ENCODE measurements at regions not wholly inside any gene's neighbourhood (a gene's known extent, or its start where the extent isn't known, plus 50 kb on each side); places are given as distances from the start of the nearest gene placed in this dataset.
"Not testable (repeated sequence)": the region's sequence is repeated elsewhere in the genome, so short reads cannot be mapped to it uniquely, and the experiment has no call there.

- DNase-seq, result no peak
These were observed 208.2 kb downstream of the RPLP1 start for GRCh38 chr15:69660658-69661405.

- no peak for DNase-seq
These were observed 208.8 kb downstream of the RPLP1 start for GRCh38 chr15:69661446-69661845.

- no peak for DNase-seq
These were observed 209.4 kb downstream of the RPLP1 start for GRCh38 chr15:69661871-69662644.

- DNase-seq, result no peak
These were observed 210.0 kb downstream of the RPLP1 start for GRCh38 chr15:69662645-69663000.

- no peak for DNase-seq
These were observed 210.8 kb downstream of the RPLP1 start for GRCh38 chr15:69663441-69663840.

- no peak for DNase-seq
These were observed 211.4 kb downstream of the RPLP1 start for GRCh38 chr15:69663982-69664381.

GRCh38 chr15:69664572-69665571 lies 212.3 kb downstream of the RPLP1 start:
- peak; percentile 96 for DNase-seq

- peak; percentile 58 for DNase-seq
These were observed 213.1 kb downstream of the RPLP1 start for GRCh38 chr15:69665641-69666111.

- no peak for DNase-seq
These were observed 213.8 kb downstream of the RPLP1 start for GRCh38 chr15:69666441-69666882.

GRCh38 chr15:69666921-69667811 lies 214.5 kb downstream of the RPLP1 start:
- no peak for DNase-seq

GRCh38 chr15:69668039-69668705 lies 215.6 kb downstream of the RPLP1 start:
- no peak for DNase-seq

GRCh38 chr15:69668963-69669362 lies 216.3 kb downstream of the RPLP1 start:
- no peak for DNase-seq

- DNase-seq, result no peak
These were observed 216.8 kb downstream of the RPLP1 start for GRCh38 chr15:69669446-69669845.

- DNase-seq, result no peak
These were observed 220.8 kb downstream of the RPLP1 start for GRCh38 chr15:69673291-69673881.

- DNase-seq, result no peak
These were observed 223.1 kb downstream of the RPLP1 start for GRCh38 chr15:69675731-69676130.

GRCh38 chr15:69677403-69677802 lies 224.8 kb downstream of the RPLP1 start:
- no peak for DNase-seq

GRCh38 chr15:69679623-69680228 lies 227.1 kb downstream of the RPLP1 start:
- no peak for DNase-seq

- not testable (repeated sequence) for DNase-seq
These were observed 232.2 kb downstream of the RPLP1 start for GRCh38 chr15:69684823-69685222.

GRCh38 chr15:69685512-69686452 lies 233.2 kb downstream of the RPLP1 start:
- DNase-seq, result peak; percentile 100
